Activated CD8-positive, alpha-beta memory T cell treated with anti-CD3 and anti-CD28 coated beads for 36 hours (primary cell): ENCODE measurements at regions not wholly inside any gene's neighbourhood (a gene's known extent, or its start where the extent isn't known, plus 50 kb on each side); places are given as distances from the start of the nearest gene placed in this dataset.
"Not testable (repeated sequence)": the region's sequence is repeated elsewhere in the genome, so short reads cannot be mapped to it uniquely, and the experiment has no call there.

ENCODE experiments used
- CTCF ChIA-PET: fragments of 350-600 bp; sonication (Branson Sonifier 250); formaldehyde crosslinking; loops from one replicate; lab custom pipeline; 2021; ENCODE audit warnings: antibody characterized with exemption; lab: Charles Lee
- POLR2A ChIA-PET: fragments of 350-600 bp; sonication (Branson Sonifier 250); formaldehyde crosslinking; loops from one replicate; lab custom pipeline; 2021; ENCODE audit warnings: antibody characterized with exemption; lab: Charles Lee

DNA sequence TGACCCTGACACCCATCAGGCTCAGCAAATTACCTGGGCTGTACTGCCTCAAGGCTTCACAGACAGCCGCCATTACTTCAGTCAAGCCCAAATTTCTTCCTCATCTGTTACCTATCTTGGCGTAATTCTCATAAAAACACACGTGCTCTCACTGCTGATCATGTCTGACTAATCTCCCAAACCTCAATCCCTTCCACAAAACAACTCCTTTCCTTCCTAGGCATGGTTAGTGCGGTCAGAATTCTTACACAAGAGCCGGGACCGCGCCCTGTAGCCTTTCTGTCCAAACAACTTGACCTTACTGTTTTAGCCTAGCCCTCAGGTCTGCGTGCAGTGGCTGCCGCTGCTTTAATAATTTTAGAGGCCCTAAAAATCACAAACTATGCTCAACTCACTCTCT, 828.2 kb downstream of the LTN1 start:
- CTCF ChIA-PET, POLR2A ChIA-PET: not testable (repeated sequence)

DNA sequence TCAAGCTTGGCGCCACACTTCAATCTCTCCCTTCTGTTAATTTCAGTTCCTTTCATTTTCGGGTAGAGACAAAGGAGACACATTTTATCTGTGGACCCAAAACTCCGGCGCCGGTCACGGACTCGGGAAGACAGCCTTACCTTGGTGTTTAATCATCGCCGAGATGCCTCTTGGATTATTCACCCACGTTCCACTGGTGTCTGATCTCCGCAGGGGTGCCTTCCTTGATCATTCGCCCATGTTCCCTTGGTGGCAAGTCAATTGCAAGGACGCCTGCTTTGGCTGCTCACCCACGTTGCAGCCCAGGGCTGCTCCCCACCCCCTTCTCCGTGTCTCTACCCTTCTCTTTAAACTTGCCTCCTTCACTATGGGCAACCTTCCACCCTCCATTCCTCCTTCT, 830.6 kb downstream of the LTN1 start:
- CTCF ChIA-PET, POLR2A ChIA-PET: not testable (repeated sequence)

DNA sequence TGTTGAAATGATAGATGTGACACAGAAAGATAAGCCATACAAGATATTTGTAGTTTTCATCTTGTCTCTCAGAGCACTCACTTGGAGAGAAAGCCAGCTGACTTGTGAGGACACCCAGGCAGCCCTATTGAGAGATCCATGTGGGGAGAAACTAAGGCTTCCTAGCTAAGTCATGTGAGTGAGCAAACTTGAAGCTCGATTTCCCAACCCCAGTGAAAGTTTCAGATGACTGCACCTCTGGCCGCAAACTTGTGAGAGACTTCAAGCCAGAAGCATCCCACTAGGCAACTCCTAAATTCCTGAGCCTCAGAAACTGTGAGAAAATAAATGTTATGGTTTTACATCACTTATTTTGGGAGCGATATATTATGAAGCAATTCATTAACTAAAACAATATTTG, 832.3 kb downstream of the LTN1 start:
- CTCF ChIA-PET: no interaction called here
- POLR2A ChIA-PET: no interaction called here

DNA sequence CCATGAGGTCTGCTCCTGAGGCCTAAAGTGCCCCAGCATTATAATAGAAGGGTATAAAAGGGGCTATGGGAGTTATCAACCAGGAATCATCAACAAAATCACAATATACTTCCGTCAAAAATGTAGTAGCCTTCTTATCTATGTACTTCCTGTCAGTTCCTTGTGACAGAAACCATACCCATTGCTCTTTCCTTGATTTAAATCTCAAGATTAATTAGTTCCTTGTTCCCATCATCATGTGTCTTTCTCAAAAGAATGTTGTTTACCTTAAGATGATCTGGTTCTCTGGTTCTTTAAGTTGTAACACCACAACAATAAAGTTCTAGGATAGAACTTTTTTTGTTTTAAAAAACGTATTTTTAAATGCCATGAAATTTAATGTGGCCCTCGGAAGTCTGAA, 833.3 kb downstream of the LTN1 start:
- POLR2A ChIA-PET: no interaction called here
- CTCF ChIA-PET: no interaction called here

DNA sequence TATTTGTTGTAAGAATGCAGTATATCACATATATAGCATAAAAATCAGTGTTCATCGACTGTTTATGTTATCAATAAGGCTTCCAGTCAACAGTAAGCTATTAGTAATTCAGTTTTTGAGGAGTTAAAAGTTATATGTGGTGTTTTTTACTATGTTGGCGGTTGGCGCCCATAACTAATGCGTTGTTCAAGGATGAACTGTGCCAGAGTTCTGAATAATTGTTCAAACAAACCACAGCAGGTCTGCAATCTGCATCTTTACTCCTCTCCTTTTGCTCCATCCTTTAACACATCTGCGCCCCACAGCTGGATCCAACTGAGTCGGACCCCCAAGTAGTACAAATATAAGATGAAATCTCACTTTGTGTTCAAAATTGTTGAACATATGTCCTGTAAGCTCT, 836.1 kb downstream of the LTN1 start:
- CTCF ChIA-PET: no interaction called here
- POLR2A ChIA-PET: no interaction called here

DNA sequence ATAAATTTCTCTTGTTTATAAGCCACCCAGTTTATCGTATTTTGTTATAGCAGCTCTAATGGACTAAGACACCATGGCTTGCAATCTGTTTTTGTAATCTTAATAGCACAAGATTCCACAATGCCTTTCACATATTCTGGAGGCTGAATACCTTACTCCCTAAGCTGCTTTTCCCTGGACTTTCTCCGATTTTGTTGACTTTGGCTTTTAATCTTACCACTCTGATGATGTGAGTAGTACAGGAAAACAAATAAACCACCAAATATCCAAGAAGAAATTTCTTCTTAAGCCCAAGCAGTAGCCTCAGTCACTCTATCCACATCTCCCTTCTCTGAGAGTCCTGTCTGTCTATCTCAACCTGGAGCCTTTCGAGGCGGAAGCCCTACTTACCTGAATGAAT, 838.6 kb downstream of the LTN1 start:
- ChIA-PET CTCF (no interaction called here), POLR2A (no interaction called here)

DNA sequence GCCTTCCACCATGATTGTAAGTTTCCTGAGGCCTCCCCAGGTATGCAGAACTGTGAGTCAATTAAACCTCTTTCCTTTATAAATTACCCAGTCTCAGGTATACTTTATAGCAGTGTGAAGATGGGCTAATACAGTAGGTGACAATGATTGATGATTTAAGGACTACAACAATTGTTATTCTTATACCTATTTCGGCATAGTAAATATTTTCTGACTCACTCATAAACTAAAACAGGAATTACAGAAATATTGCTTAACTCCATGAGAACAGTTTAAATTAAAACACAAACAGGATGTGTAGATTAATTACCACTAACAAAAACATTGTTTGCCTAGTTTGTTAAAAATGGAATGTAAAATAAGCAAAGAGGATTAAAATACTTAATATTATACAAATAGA, 839.9 kb downstream of the LTN1 start:
- CTCF ChIA-PET: no interaction called here
- POLR2A ChIA-PET: no interaction called here

DNA sequence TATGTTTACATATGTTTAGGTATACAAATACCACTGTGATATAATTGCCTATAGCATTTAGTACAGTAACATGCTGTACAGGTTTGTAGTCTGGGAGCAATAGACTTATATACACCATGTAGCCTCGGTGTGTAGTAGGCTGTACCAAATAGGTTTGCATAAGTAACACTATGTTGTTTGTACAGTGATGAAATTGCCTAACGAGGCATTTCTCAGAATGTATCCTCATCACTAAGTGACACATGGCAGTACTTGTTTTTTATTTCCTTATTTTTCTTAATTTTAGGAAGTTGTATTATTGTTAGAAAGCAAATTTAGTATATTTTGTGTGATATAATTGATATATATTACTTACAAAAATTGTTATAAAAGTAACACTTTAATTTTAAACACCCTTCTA, 840.9 kb downstream of the LTN1 start:
- ChIA-PET POLR2A (no interaction called here), CTCF (no interaction called here)

DNA sequence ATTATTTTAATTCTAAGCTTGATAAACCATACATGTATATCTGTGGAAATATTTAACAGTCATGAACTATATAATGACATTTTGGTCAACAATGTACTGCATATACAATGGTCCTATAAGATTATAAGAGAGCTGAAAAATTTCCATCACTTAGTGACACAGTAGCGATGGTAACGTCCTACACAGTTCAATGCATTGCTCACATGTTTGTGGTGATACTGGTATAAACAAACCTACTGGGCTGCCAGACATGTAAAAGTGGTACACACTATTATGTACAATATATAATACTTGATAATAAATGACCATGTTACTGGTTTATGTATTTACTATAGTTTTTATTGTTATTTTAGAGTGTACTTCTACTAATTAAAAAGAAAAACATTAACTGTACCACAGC, 841.9 kb downstream of the LTN1 start:
- ChIA-PET POLR2A (no interaction called here), CTCF (no interaction called here)

DNA sequence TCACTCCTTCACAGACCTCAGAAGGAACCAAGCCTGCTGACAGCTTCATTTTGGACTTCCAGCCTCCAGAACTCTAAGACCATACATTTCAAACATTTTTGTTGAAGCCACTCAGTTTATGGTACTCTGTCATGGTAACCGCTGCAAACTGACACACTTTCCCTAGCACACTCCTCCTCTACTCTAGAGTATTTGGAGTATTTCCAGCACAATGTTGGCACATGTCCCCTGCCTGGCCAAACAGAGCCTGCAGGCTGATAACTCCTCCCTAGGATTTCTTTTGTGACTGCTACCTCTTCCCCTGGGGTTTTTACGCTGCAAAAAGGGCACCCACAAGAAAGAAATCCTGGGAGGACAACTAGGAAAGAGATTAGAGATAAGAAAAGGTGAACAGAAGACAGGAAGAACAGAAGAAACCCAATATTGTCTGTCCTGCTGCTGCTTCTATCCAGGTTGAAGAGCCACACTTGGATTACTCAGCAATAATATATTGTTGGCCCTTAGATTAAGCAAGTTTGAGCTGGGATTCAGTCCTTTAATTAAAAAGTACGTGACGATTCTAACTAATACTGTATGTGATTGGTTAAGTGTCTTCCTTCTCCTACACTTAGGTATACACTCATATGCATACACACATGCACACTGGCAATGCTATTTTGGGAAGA, 844.1 kb downstream of the LTN1 start:
- POLR2A ChIA-PET: no interaction called here
- CTCF ChIA-PET: no interaction called here

DNA sequence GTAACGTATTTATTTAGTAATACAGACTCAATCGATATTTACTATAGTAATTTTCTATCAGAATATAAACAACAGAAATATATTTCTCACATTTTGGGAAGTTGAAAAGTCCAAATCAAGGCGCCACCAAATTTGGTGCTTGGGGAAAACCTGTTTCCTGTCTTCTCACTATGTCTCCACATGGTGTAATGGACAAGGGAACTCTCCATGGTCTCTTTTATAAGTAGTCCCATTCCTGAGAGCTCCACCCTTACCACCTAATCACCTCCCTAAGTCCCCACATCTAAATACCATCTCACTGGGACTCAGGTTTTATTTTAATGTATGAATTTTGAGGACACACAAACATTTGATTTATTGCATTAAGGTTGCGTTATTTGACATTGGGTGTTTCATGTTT, 848.0 kb downstream of the LTN1 start:
- POLR2A ChIA-PET: no interaction called here
- CTCF ChIA-PET: no interaction called here

DNA sequence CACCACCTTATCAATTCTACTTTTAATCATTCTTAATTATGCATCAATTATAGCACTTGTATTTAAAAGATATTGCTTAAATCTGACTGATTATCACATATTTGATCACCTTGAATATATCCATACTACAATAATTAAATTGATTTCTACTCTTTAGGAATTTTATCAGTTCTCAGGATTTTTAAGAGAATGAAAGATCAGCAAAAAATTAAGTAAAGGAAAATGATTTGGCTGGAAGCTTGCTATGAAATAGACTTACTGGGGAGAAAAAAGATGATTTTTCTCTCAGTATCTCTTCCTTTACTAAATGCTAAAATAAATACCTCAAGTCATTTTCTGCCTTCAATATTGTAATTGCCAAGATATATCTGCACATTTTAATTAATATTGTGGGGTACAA, 848.6 kb downstream of the LTN1 start:
- ChIA-PET CTCF (no interaction called here), POLR2A (no interaction called here)

DNA sequence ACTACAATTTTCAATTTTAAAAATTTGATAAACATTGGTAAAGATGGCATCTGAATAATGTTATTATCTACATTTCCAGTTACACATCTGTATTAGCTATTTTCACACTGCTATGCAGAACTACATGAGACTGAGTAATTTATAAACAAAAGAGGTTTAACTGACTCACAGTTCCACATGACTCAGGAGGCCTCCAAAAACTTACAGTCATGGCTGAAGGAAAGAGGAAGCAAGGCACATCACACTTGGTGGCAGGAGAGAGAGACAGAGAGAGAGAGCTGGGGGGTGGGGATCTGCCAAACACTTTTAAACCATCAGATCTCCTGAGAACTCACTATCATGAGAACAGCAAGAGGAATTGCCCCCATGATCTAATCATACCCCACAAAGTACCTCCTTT, 850.0 kb downstream of the LTN1 start:
- POLR2A ChIA-PET: no interaction called here
- CTCF ChIA-PET: no interaction called here

DNA sequence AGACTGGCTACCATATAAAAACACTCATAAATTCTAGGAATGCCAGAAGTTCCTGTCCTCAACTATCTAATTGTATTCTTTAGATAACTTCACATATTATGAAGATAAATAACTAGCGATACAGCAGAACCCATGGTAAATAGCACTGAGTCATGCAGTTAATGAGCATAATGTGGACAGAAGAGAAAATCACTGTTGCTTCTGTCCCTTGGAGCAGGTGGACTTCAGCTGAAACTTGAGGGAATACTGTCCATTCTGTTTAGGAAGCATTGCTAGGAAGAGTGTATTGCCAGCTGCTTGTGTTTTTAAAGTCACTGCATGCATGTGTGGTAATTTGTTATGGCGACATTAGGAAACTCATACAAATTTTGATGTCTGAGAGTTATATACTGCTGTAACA, 854.4 kb downstream of the LTN1 start:
- CTCF ChIA-PET: no interaction called here

DNA sequence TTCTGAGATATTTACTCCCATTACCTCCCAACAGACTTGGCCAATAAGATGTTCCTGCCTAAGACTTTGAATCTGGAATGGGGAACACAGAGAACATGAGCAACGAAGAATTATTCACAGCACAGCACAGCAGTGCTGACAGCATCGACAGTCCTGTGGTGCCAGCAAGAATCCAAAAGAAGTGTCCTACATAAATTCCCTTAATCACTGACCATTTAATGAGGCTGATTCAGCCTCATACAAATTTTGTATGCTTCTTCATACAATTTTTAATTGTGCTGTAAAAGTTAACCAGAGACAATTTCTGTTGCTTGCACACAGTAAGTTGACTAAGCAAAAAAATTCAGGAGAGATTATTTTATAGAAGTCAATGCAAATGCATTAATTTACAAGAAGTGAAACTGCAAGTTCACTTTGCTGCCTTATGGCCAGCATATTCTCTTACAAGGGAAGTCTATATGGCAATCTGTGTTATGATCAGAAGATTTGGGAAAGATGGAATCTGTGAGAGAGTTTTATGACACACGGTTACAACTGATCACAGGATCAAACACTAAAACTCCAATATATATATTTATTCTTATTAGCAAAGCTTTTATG, 855.9 kb downstream of the LTN1 start:
- ChIA-PET POLR2A (no interaction called here), CTCF (no interaction called here)

More for the DNA sequence above, 854.4 kb downstream of the LTN1 start:
- POLR2A ChIA-PET: no interaction called here

DNA sequence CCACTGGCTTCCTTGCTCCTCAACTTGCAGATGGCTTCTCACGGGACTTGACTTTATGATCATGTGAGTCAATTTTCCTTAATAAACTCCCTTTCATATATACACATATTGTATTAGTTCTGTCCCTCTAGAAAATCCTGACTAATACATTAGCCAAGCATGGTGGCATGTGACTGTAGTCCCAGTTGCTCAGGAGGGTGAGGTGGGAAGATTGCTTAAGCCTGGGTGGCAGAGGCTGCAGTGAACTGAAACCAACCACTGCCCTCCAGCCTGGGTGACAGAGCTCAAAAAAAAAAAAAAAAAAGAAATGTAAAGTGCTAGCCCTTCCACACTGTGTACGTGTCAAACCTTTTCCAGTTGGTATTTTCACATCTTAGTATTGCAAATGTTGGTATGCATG, 857.0 kb downstream of the LTN1 start:
- POLR2A ChIA-PET: no interaction called here
- CTCF ChIA-PET: no interaction called here

DNA sequence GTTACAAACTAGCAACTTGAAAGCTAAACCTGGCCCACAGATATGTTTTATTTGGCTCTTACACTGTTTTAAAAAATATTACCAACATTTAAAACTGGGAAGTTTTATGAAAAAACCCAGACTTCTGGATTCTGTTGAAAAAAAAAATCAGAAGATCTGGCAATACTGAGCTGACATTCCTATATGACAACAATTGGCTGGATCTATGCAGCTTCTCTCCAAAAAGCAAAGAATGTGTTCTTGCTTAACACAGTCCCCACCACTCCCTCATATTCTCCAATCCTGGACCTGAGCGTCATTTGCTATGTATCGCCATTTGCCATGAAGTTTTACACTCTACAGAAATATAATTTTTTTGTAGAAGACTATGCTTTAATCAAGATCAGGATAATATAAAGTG, 859.6 kb downstream of the LTN1 start:
- POLR2A ChIA-PET: no interaction called here
- CTCF ChIA-PET: no interaction called here

DNA sequence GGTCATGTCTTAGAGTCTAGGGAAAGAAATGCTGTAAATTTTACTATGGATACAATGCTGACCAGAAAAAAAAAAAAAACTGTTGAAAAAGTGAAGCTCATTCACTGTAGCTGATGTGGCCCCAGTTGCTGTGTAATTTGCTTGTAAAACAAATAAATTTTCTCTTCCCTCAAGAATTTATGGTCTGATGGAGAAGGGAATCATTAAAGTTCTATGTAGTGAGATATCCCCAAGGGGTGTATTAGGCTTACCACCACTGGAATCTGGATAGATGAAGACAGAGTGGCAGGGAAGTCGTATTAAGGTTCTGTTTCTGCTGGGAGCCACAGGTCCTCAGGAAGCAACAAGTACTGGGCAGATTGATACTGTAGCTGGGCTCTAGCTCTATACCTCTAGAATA, 860.0 kb downstream of the LTN1 start:
- POLR2A ChIA-PET: no interaction called here
- CTCF ChIA-PET: no interaction called here

DNA sequence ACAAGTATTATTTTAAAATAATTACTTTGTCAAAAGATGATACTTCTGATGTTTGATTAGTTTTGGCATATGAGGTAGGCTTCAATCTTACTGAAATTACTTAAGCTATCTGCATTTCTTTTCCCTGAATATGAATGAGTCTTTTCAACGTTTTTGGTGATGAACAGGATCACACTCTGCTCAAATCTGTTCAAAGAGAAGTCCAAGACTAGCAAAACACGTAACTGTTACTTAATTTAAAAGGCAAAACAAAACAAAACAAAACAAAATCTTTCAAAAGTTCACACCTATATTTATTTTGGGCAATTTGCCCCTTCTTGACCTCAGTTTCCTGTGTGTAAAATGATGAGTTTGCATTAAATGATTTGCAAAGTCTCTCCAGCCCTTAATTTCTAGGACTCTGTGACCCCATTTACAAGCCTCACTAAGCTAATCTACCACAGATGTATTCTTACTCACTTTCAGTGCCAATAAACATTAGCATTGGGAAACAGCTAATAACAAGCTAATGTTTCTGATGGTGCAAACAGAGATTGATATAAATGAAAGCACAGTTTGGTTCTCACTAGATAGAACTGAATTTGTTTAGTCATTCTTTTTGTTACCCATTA, 865.4 kb downstream of the LTN1 start:
- ChIA-PET CTCF (interaction anchor here (0.6 kb wide), 1 partner anchor 301 kb away, joined by 3 read pairs; no protein-coding TSS in a partner anchor), POLR2A (no interaction called here)

DNA sequence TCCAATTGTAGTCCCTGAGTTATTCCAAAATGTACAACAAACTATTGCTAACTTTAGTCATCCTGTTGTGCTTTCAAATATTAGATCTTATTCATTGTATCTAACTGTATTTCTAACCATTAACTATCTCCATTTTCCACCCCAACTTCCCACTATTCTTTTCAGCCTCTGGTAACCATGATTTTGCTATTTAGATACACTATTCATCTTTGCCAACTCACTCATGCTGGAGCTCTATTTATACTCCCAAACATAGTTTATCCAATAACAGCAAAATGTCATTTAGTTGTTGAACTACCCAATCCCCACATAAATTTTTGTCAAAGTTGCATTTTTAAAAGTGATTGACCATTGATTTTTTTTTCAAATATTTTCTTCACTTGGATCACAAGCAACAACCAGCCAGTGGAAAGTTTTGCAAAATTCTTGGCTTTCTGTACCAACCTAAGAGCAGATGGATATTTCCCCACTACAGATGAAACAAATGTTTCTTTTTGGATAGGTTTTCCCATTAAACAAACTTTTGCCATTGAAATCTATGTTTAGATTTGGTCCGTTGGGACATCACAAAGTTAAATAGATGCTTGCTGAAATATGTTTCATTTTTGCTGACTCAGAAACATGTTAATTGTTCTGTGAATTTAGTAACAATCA, 866.0 kb downstream of the LTN1 start:
- ChIA-PET CTCF (no interaction called here), POLR2A (no interaction called here)

DNA sequence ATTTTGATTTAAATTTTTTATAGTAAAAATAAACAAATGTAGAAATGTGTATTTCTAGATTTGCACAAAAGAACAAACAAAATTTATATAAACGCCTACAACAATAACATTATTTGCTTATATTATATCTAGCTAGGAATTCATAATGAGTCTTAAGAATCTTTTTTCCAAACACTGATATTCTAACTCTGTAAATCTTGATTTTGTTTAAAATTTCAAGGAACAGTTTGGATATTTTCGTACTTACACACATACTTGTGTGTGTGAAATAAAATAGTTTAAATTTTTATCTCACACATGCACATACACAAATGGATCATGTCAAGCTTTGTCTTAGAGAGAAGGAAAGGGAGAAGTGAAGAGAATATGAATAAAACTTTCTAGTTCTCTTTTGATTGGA, 868.1 kb downstream of the LTN1 start:
- ChIA-PET CTCF (no interaction called here), POLR2A (no interaction called here)
